SK-N-SH (cell line): ENCODE measurements at regions not wholly inside any gene's neighbourhood (a gene's known extent, or its start where the extent isn't known, plus 50 kb on each side); places are given as distances from the start of the nearest gene placed in this dataset.

Experiments used
- CTCF ChIA-PET: fragments of 300-600, 350-600 bp; formaldehyde crosslinking; extraction: SDS; loops from one replicate; lab custom pipeline; 2021; lab: Yijun Ruan, JAX
- POLR2A ChIA-PET: fragments of 350-600 bp; sonication (Branson Sonifier 250); formaldehyde crosslinking; extraction: SDS; loops from one replicate; lab custom pipeline; 2020; ENCODE audit warnings: antibody characterized with exemption, inconsistent platforms; lab: Yijun Ruan, JAX
- DNase-seq: peaks from one replicate; pipeline ENCODE4 v3.0.0; 2012
- H2AFZ ChIP-seq: fragments of 200-600 bp; sonication (generic); 2 replicates; pipeline ENCODE4 v1.8.1; 2016; ENCODE audit warnings: antibody characterized with exemption, mild to moderate bottlenecking, low read depth
- H3F3A ChIP-seq: fragments of 200-600 bp; sonication (generic); replicated peaks from 2 replicates; pipeline ENCODE3; 2016; ENCODE audit warnings: antibody characterized with exemption, mild to moderate bottlenecking; ENCODE audit not compliant: insufficient read depth
- H3K27ac ChIP-seq, 2 experiments: fragments of 200-500 bp in 1 of 2; fragments of 200-600 bp in 1 of 2; sonication (Bioruptor generic) in 1 of 2; sonication (generic), shearing (Covaris generic) in 1 of 2; 2 replicates each; pipeline versions ENCODE4 v1.5.1 to v1.6.1; 2014 to 2016; ENCODE audit warnings: low read depth in 2 of 2, inconsistent platforms in 1 of 2, low read length in 1 of 2, mild to moderate bottlenecking in 1 of 2, mixed read lengths in 1 of 2
- H3K27me3 ChIP-seq: fragments of 200-600 bp; sonication (generic), shearing (Covaris generic); 2 replicates; pipeline ENCODE4 v1.6.1; 2016; ENCODE audit warnings: mixed run types; ENCODE audit not compliant: insufficient read depth
- H3K36me3 ChIP-seq, 2 experiments: fragments of 200-500 bp in 1 of 2; fragments of 200-600 bp in 1 of 2; sonication (Bioruptor generic) in 1 of 2; sonication (generic) in 1 of 2; replicated peaks in 1 of 2; 2 replicates each; pipeline versions ENCODE3 to v1.5.1; 2014 to 2016; ENCODE audit warnings: low read length in 1 of 2, mild to moderate bottlenecking in 1 of 2; ENCODE audit not compliant: insufficient read depth in 2 of 2, control insufficient read depth in 1 of 2
- H3K4me1 ChIP-seq, 2 experiments: fragments of 200-500 bp in 1 of 2; fragments of 200-600 bp in 1 of 2; sonication (Bioruptor generic) in 1 of 2; sonication (generic), shearing (Covaris generic) in 1 of 2; 2 replicates each; pipeline versions ENCODE4 v1.5.1 to v1.6.1; 2014 to 2016; ENCODE audit warnings: low read depth in 1 of 2, low read length in 1 of 2, mixed run types in 1 of 2; ENCODE audit not compliant: insufficient read depth in 2 of 2, control insufficient read depth in 1 of 2
- H3K4me2 ChIP-seq: fragments of 200-600 bp; sonication (generic), shearing (Covaris generic); 2 replicates; pipeline ENCODE4 v1.6.1; 2017; ENCODE audit warnings: mixed run types
- H3K4me3 ChIP-seq, 2 experiments: fragments of 200-500 bp in 1 of 2; fragments of 200-600 bp in 1 of 2; sonication (Bioruptor generic) in 1 of 2; sonication (generic), shearing (Covaris generic) in 1 of 2; 2 replicates each; pipeline versions ENCODE4 v1.5.1 to v1.8.1; 2014 to 2016; ENCODE audit warnings: low read depth in 2 of 2, inconsistent platforms in 1 of 2, low read length in 1 of 2, mild to moderate bottlenecking in 1 of 2, mixed read lengths in 1 of 2, moderate library complexity in 1 of 2
- H3K79me2 ChIP-seq: fragments of 200-600 bp; sonication (generic); 2 replicates; pipeline ENCODE4 v1.8.1; 2017; ENCODE audit warnings: mild to moderate bottlenecking; ENCODE audit not compliant: insufficient read depth
- H3K9ac ChIP-seq: fragments of 200-600 bp; sonication (generic); 2 replicates; pipeline ENCODE4 v1.6.1; 2017; ENCODE audit warnings: mixed run types
- H3K9me2 ChIP-seq: fragments of 200-600 bp; sonication (generic); 2 replicates; pipeline ENCODE4 v1.6.1; 2017; ENCODE audit warnings: mixed run types
- H3K9me3 ChIP-seq: fragments of 200-600 bp; sonication (generic); 2 replicates; pipeline ENCODE4 v1.6.1; 2017; ENCODE audit warnings: mixed run types, mild to moderate bottlenecking, moderate library complexity
- H4K20me1 ChIP-seq: fragments of 200-600 bp; sonication (generic); 2 replicates; pipeline ENCODE4 v1.6.1; 2017; ENCODE audit warnings: mild to moderate bottlenecking, mixed run types; ENCODE audit not compliant: insufficient read depth
- CHD2 ChIP-seq: fragments of 150-350 bp; IDR thresholded peaks from 2 replicates; pipeline ENCODE4 v1.6.1; 2018; ENCODE audit warnings: low read length; ENCODE audit not compliant: partially characterized antibody
- EZH2phosphoT487 ChIP-seq: fragments of 200-600 bp; sonication (generic); IDR thresholded peaks from 2 replicates; pipeline ENCODE4 v1.6.1; 2017; ENCODE audit warnings: low read depth, mixed run types, mild to moderate bottlenecking, antibody characterized with exemption, moderate library complexity, borderline replicate concordance
- FOXJ3 ChIP-seq: sonication (generic); formaldehyde crosslinking; IDR thresholded peaks from 2 replicates; pipeline ENCODE4 v1.5.1; 2020; ENCODE audit warnings: mild to moderate bottlenecking, missing genetic modification reagents
- MEF2A ChIP-seq: IDR thresholded peaks from 2 replicates; pipeline ENCODE4 v1.4.0; 2012; ENCODE audit warnings: low read depth, borderline replicate concordance
- RFX5 ChIP-seq: IDR thresholded peaks from 2 replicates; pipeline ENCODE4 v1.6.1; 2012; ENCODE audit warnings: mild to moderate bottlenecking, improper control_type of control experiment, low read length
- SIN3A ChIP-seq: IDR thresholded peaks from 2 replicates; pipeline ENCODE4 v1.6.1; 2012; ENCODE audit warnings: low read depth, mild to moderate bottlenecking, low read length, moderate library complexity, borderline replicate concordance
- SMC3 ChIP-seq: IDR thresholded peaks from 2 replicates; pipeline ENCODE4 v1.6.1; 2012; ENCODE audit warnings: low read depth, low read length, improper control_type of control experiment
- TAF1 ChIP-seq: IDR thresholded peaks from 2 replicates; pipeline ENCODE4 v1.6.1; 2012; ENCODE audit warnings: low read depth, mild to moderate bottlenecking, low read length, moderate library complexity, borderline replicate concordance
- WGBS: methylation state at CpG from one replicate; pipeline ENCODE4 v1.1.6; 2017; ENCODE audit warnings: low lambda C conversion rate; 5-methylcytosine and 5-hydroxymethylcytosine counted together
- TF ChIP-seq, protein P1 (sequence below): IDR thresholded peaks from 2 replicates; pipeline ENCODE4 v1.4.0; 2012; ENCODE audit warnings: low read depth, borderline replicate concordance

GRCh38 chr4:128715616-128716015, 93.9 kb upstream of the JADE1 start:
- Histone ChIP-seq H3K9me3 (no peaks in the 10 kb centered on the region), H4K20me1 (no peaks in the 10 kb centered on the region), H3K4me1 (no peaks in the 10 kb centered on the region), H3K9me2 (no peaks in the 10 kb centered on the region), H3K27me3 (no peaks in the 10 kb centered on the region), H3K9ac (no peak overlapping the region)
- POLR2A ChIA-PET: no interaction called here
- no peak for DNase-seq
- TF ChIP-seq RFX5: no peak
- TF ChIP-seq, all 33 proteins: peak for 0
- 76% methylated on average over 5 of the region's 5 CpGs for WGBS
- no peak overlapping the region for H3K4me2 ChIP-seq
- no peak overlapping the region for H3K27ac ChIP-seq
- H3F3A ChIP-seq: no peaks in the 10 kb centered on the region
- no peaks in the 10 kb centered on the region for H3K79me2 ChIP-seq
- no peak overlapping the region for H2AFZ ChIP-seq
- H3K36me3 ChIP-seq: no peaks in the 10 kb centered on the region
- CTCF ChIA-PET: no interaction called here
- no peak overlapping the region for H3K4me3 ChIP-seq

GRCh38 chr4:128711361-128711760, 98.1 kb upstream of the JADE1 start:
- DNase-seq: peak; percentile 19
- no peaks in the 10 kb centered on the region for H3K4me1 ChIP-seq
- no peaks in the 10 kb centered on the region for H3F3A ChIP-seq
- no peaks in the 10 kb centered on the region for H4K20me1 ChIP-seq
- H3K36me3 ChIP-seq: no peaks in the 10 kb centered on the region
- 38% methylated on average over 1 of the region's 1 CpG for WGBS
- no peak overlapping the region for H3K4me2 ChIP-seq
- ChIA-PET CTCF (interaction anchor here (0.8 kb wide), 1 partner anchor 257 kb away, joined by 3 read pairs; no protein-coding TSS in a partner anchor), POLR2A (interaction anchor here (0.6 kb wide), 1 partner anchor 8 kb away, joined by 6 read pairs; no protein-coding TSS in a partner anchor)
- no peaks in the 10 kb centered on the region for H3K9me2 ChIP-seq
- no peaks in the 10 kb centered on the region for H3K79me2 ChIP-seq
- no peak overlapping the region for H3K9ac ChIP-seq
- no peak overlapping the region for H2AFZ ChIP-seq
- H3K4me3 ChIP-seq: no peak overlapping the region
- TF ChIP-seq MEF2A (no peak), SIN3A (no peak), RFX5 (no peak), CHD2 (no peak)
- TF ChIP-seq, protein P1, sequence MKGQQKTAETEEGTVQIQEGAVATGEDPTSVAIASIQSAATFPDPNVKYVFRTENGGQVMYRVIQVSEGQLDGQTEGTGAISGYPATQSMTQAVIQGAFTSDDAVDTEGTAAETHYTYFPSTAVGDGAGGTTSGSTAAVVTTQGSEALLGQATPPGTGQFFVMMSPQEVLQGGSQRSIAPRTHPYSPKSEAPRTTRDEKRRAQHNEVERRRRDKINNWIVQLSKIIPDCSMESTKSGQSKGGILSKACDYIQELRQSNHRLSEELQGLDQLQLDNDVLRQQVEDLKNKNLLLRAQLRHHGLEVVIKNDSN: no peak
- H3K9me3 ChIP-seq: no peaks in the 10 kb centered on the region
- no peak overlapping the region for H3K27ac ChIP-seq
- no peaks in the 10 kb centered on the region for H3K27me3 ChIP-seq

DNA sequence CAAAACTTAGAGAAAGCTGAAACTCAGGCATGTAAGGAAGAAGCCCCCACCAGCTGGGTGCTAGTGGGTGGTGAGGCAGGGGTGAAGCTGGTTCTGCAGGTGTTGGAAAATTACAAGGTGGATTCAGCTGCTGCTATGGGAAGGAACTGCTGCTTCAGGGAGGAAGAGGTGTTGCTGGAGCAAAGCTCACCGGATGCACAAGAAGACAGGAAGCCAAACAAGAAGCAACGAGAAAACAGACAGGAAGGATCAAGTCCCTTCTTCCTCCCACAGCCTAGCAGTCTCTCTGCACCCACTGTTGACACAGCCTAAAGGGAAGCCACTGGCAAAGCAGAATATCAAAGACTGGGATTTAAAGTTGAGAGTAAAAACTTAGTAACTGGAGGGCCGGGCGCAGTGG, 100.2 kb upstream of the JADE1 start:
- Histone ChIP-seq H3K27me3 (no peaks in the 10 kb centered on the region), H3K79me2 (no peaks in the 10 kb centered on the region), H3K4me1 (no peaks in the 10 kb centered on the region), H4K20me1 (no peaks in the 10 kb centered on the region), H3F3A (no peaks in the 10 kb centered on the region), H3K36me3 (no peaks in the 10 kb centered on the region), H3K4me2 (no peak overlapping the region), H3K9ac (no peak overlapping the region), H2AFZ (no peak overlapping the region), H3K9me3 (no peaks in the 10 kb centered on the region), H3K27ac (no peak overlapping the region), H3K4me3 (no peak overlapping the region), H3K9me2 (no peaks in the 10 kb centered on the region)
- no peak for DNase-seq
- ChIA-PET CTCF (no interaction called here), POLR2A (no interaction called here)
- 64% methylated on average over 4 of the region's 4 CpGs for WGBS
- TF ChIP-seq SMC3 (no peak), CHD2 (no peak), FOXJ3 (CRISPR knock-in tag) (no peak), EZH2phosphoT487 (no peak), TAF1 (no peak)
